K562 (cell line): ENCODE measurements at regions not wholly inside any gene's neighbourhood (a gene's known extent, or its start where the extent isn't known, plus 50 kb on each side); places are given as distances from the start of the nearest gene placed in this dataset.
A peak's percentile ranks its signal among the peaks of the same experiment; 100 is the strongest.
"Not testable (repeated sequence)": the region's sequence is repeated elsewhere in the genome, so short reads cannot be mapped to it uniquely, and the experiment has no call there.

ENCODE experiments used
- ATAC-seq: fragments of 200-7000 bp; cut with Tn5 transposase; 3 replicates; pipeline ENCODE4 v1.9.1; 2020; ENCODE audit warnings: moderate library complexity
- BruUV-seq: library from RNA; stranded (reverse); fragments of 400-500 nt; replicated peaks from 2 replicates; lab custom pipeline; 2021; lab: Mats Ljungman, UMichigan
- CTCF ChIA-PET: fragments of 300-600 bp; formaldehyde crosslinking; extraction: SDS; loops from one replicate; lab custom pipeline; 2021; ENCODE audit warnings: low intra/inter-chr PET ratio; lab: Yijun Ruan, JAX
- POLR2A ChIA-PET: fragments of 300-600, 350-650 bp; sonication (Branson Sonifier 250); formaldehyde crosslinking; extraction: SDS; loops from one replicate; lab custom pipeline; 2021; ENCODE audit warnings: antibody characterized with exemption, inconsistent platforms; lab: Yijun Ruan, JAX
- DNase-seq, 4 experiments: peaks; one replicate each; pipeline versions ENCODE4 v3.0.0 to v3.0.0-alpha.2; 2011 to 2018; ENCODE audit warnings: low spot score in 3 of 4, mixed read lengths in 3 of 4; ENCODE audit errors: extremely low read depth in 1 of 4
- FAIRE-seq: peaks from 2 replicates; lab custom pipeline; 2011; peaks lifted over from hg19 to GRCh38; lab: Jason Lieb, UNC
- H2AFZ ChIP-seq: 2 replicates; pipeline ENCODE4 v1.6.0; 2011; ENCODE audit warnings: low read depth, low read length, control low read depth, inconsistent platforms
- H3K27ac ChIP-seq: fragments of 200-600 bp; 3 replicates; pipeline ENCODE4 v1.8.0; 2011; ENCODE audit warnings: low read depth, mild to moderate bottlenecking, control low read depth, inconsistent platforms, low read length, moderate library complexity, mixed read lengths; ENCODE audit errors: extremely low read depth
- H3K27me3 ChIP-seq, 2 experiments: fragments of 300-600 bp in 1 of 2; 2 replicates in 1 of 2; 3 replicates in 1 of 2; pipeline versions ENCODE4 v1.6.0 to v1.8.0; 2011; ENCODE audit warnings: inconsistent platforms in 2 of 2, low read length in 2 of 2, mild to moderate bottlenecking in 1 of 2, mixed read lengths in 1 of 2, moderate library complexity in 1 of 2; ENCODE audit not compliant: control insufficient read depth in 2 of 2, insufficient read depth in 2 of 2
- H3K36me3 ChIP-seq: fragments of 300-600 bp; 3 replicates; pipeline ENCODE4 v1.8.0; 2011; ENCODE audit warnings: mild to moderate bottlenecking, low read length, inconsistent platforms; ENCODE audit not compliant: control insufficient read depth, insufficient read depth
- H3K4me1 ChIP-seq, 2 experiments: fragments of 200-600 bp in 1 of 2; replicated peaks in 1 of 2; 2 replicates in 1 of 2; 3 replicates in 1 of 2; pipeline versions ENCODE4 v1.5.1 to v1.8.0; 2011; ENCODE audit warnings: inconsistent platforms in 2 of 2, low read length in 2 of 2, mild to moderate bottlenecking in 1 of 2, mixed read lengths in 1 of 2, moderate library complexity in 1 of 2; ENCODE audit not compliant: control insufficient read depth in 2 of 2, insufficient read depth in 2 of 2
- H3K4me2 ChIP-seq: 2 replicates; pipeline ENCODE4 v1.6.1; 2011; ENCODE audit warnings: low read length, control low read depth, inconsistent platforms, mixed read lengths; ENCODE audit not compliant: insufficient read depth
- H3K4me3 ChIP-seq: fragments of 200-600 bp; sonication (generic), shearing (Covaris generic); 2 replicates; pipeline ENCODE4 v1.5.1; 2016; ENCODE audit warnings: control low read depth, inconsistent platforms
- H3K79me2 ChIP-seq: fragments of 200-600 bp; 3 replicates; pipeline ENCODE4 v1.8.0; 2011; ENCODE audit warnings: low read length, inconsistent platforms; ENCODE audit not compliant: control insufficient read depth, insufficient read depth
- H3K9ac ChIP-seq, 2 experiments: 2 replicates each; pipeline versions ENCODE4 v1.6.0 to v1.6.1; 2011; ENCODE audit warnings: low read depth in 2 of 2, low read length in 2 of 2, control low read depth in 1 of 2, inconsistent platforms in 1 of 2, mild to moderate bottlenecking in 1 of 2, mixed read lengths in 1 of 2; ENCODE audit not compliant: insufficient read depth in 1 of 2
- H3K9me1 ChIP-seq: one replicate; pipeline ENCODE4 v1.6.0; 2011; ENCODE audit warnings: inconsistent platforms, mild to moderate bottlenecking, low read length, moderate library complexity; ENCODE audit not compliant: control insufficient read depth, insufficient read depth
- H3K9me3 ChIP-seq: replicated peaks from 2 replicates; pipeline ENCODE4 v1.5.1; 2011; ENCODE audit warnings: low read depth, low read length, inconsistent platforms; ENCODE audit not compliant: control insufficient read depth, insufficient read depth
- H4K20me1 ChIP-seq: replicated peaks from 2 replicates; pipeline ENCODE4 v1.6.1; 2011; ENCODE audit warnings: low read length, inconsistent platforms, mixed read lengths; ENCODE audit not compliant: control insufficient read depth, insufficient read depth
- ETV6 ChIP-seq, 3 experiments: fragments of 150-350 bp in 1 of 3; sonication (generic) in 1 of 3; formaldehyde crosslinking in 1 of 3; IDR thresholded peaks; 2 replicates each; pipeline versions ENCODE4 v1.6.1 to v1.8.0; 2014 to 2022; ENCODE audit warnings: borderline replicate concordance in 2 of 3, low read depth in 2 of 3, antibody characterized with exemption in 1 of 3, low read length in 1 of 3, mild to moderate bottlenecking in 1 of 3, missing genetic modification reagents in 1 of 3
- MEF2A ChIP-seq: IDR thresholded peaks from 2 replicates; pipeline ENCODE4 v1.6.1; 2011; ENCODE audit warnings: low read depth, mild to moderate bottlenecking, low read length, moderate library complexity; ENCODE audit not compliant: control insufficient read depth
- NFXL1 ChIP-seq: fragments of 450-650 bp; formaldehyde crosslinking; IDR thresholded peaks from 2 replicates; pipeline ENCODE4 v1.4.0; 2021; ENCODE audit warnings: mild to moderate bottlenecking
- RFX1 ChIP-seq: fragments of 450-650 bp; IDR thresholded peaks from 2 replicates; pipeline ENCODE4 v1.6.1; 2016; ENCODE audit warnings: mild to moderate bottlenecking, moderate library complexity
- SMAD2 ChIP-seq: fragments of 150-350 bp; IDR thresholded peaks from 2 replicates; pipeline ENCODE4 v1.6.1; 2014; ENCODE audit warnings: low read depth, mild to moderate bottlenecking, low read length
- SMARCA4 ChIP-seq: fragments of 450-650 bp; IDR thresholded peaks from 2 replicates; pipeline ENCODE4 v1.6.1; 2016
- TSHZ1 ChIP-seq: fragments of 250-450 bp; sonication (Bioruptor Pico); IDR thresholded peaks from 2 replicates; pipeline ENCODE4 v1.4.0; 2020; ENCODE audit warnings: mild to moderate bottlenecking, moderate library complexity
- ZNF175 ChIP-seq: fragments of 200-800 bp; sonication (Bioruptor generic); IDR thresholded peaks from 2 replicates; pipeline ENCODE4 v1.6.1; 2016; ENCODE audit warnings: low read depth, mild to moderate bottlenecking, missing genetic modification characterization, missing compliant biosample characterization
- ZNF347 ChIP-seq: fragments of 450-650 bp; formaldehyde crosslinking; IDR thresholded peaks from 2 replicates; pipeline ENCODE4 v1.4.0; 2020; ENCODE audit warnings: low read depth, mild to moderate bottlenecking, moderate library complexity
- ZNF76 ChIP-seq: fragments of 250-450 bp; sonication (Bioruptor Pico); IDR thresholded peaks from 2 replicates; pipeline ENCODE4 v1.4.0; 2020; ENCODE audit warnings: mild to moderate bottlenecking, moderate library complexity, borderline replicate concordance
- WGBS: fragments of 100-300 bp; shearing (Covaris generic); methylation state at CpG from one replicate; pipeline ENCODE4 v1.1.6; 2016; ENCODE audit warnings: low coverage, mixed read lengths; ENCODE audit not compliant: insufficient coverage; ENCODE audit errors: missing lambda C conversion rate; 5-methylcytosine and 5-hydroxymethylcytosine counted together
- in situ Hi-C: fragments of 300-500 bp; cut with MboI; formaldehyde crosslinking; loops from 4 replicates; pipeline ENCODE4 v1.15.0; 2018; ENCODE audit warnings: inconsistent platforms, mixed read lengths
- intact Hi-C: fragments of 100-400 bp; cut with micrococcal nuclease; formaldehyde crosslinking; loops from 2 replicates; pipeline ENCODE4 v1.14.2; 2022
- TF ChIP-seq, protein P1 (sequence below): fragments of 450-650 bp; formaldehyde crosslinking; IDR thresholded peaks from 2 replicates; pipeline ENCODE4 v1.4.0; 2022; ENCODE audit warnings: missing genetic modification characterization

GRCh38 chr4:145260091-145260490, 79.7 kb upstream of the OTUD4 start:
- ChIA-PET CTCF (no interaction called here), POLR2A (no interaction called here)
- Histone ChIP-seq H3K27me3 (peaks cover 0 to 4% of the 10 kb centered on the region in 2 experiments; a peak in 1 of 5 replicates), H3K36me3 (no peaks in the 10 kb centered on the region), H3K9ac (no peak overlapping the region), H3K9me3 (no peaks in the 10 kb centered on the region), H3K4me3 (no peak overlapping the region), H3K4me1 (peaks cover 0 to 3% of the 10 kb centered on the region in 2 experiments; a peak in 1 of 5 replicates), H2AFZ (no peak overlapping the region), H3K79me2 (no peaks in the 10 kb centered on the region), H4K20me1 (no peaks in the 10 kb centered on the region), H3K4me2 (no peak overlapping the region), H3K27ac (no peak overlapping the region), H3K9me1 (no peaks in the 10 kb centered on the region)
- TF ChIP-seq TSHZ1 (no peak), RFX1 (no peak), SMAD2 (no peak), ETV6 (IDR thresholded peaks at IDR 0.05; ENCODE audit: borderline replicate concordance in 1 of 2, low read depth in 2 of 2, low read length in 1 of 2) (no peak), ETV6 (CRISPR knock-in tag; IDR thresholded peaks at IDR 0.05; ENCODE audit: borderline replicate concordance) (no peak), ZNF76 (no peak), ZNF175 (CRISPR knock-in tag) (no peak), SMARCA4 (no peak), ZNF347 (no peak), MEF2A (no peak), NFXL1 (CRISPR knock-in tag) (no peak)
- TF ChIP-seq, protein P1, sequence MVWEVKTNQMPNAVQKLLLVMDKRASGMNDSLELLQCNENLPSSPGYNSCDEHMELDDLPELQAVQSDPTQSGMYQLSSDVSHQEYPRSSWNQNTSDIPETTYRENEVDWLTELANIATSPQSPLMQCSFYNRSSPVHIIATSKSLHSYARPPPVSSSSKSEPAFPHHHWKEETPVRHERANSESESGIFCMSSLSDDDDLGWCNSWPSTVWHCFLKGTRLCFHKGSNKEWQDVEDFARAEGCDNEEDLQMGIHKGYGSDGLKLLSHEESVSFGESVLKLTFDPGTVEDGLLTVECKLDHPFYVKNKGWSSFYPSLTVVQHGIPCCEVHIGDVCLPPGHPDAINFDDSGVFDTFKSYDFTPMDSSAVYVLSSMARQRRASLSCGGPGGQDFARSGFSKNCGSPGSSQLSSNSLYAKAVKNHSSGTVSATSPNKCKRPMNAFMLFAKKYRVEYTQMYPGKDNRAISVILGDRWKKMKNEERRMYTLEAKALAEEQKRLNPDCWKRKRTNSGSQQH: no peak
- DNase-seq (peak in 1 of 4 experiments; percentile 8), FAIRE-seq (no peak), ATAC-seq (peak; percentile 39)
- in situ Hi-C loops (no loop called here), intact Hi-C loops (no loop called here)
- no TSS peak for BruUV-seq
- WGBS: 6% methylated on average over 3 of the region's 3 CpGs

DNA sequence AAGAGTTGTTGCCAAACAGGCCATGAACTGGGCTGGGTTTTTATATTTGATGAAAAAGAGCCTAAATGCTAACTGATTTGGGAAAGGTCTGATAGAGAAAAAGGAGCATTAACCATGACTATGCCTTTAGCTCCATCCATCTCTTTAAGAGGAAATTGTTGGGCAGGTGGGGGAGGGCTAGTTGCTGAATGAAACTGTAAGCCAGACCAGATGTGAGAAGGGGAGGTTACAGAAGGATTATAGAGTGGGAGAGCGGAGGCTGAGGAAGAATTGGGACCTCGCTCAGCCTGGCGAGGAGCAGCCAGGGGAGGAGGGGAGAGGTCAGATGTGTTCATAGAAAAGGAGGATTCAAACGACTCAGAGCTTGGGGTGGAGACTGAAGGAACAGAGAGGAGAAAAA, 74.9 kb upstream of the OTUD4 start:
- H3K9me3 ChIP-seq, H3K4me1 ChIP-seq, FAIRE-seq, H4K20me1 ChIP-seq, H3K79me2 ChIP-seq, H3K27ac ChIP-seq, H3K9ac ChIP-seq, DNase-seq, H3K4me2 ChIP-seq, H3K4me3 ChIP-seq, in situ Hi-C loops, POLR2A ChIA-PET, BruUV-seq, ATAC-seq, CTCF ChIA-PET, H3K9me1 ChIP-seq, intact Hi-C loops, H2AFZ ChIP-seq, H3K36me3 ChIP-seq: not testable (repeated sequence)
- H3K27me3 ChIP-seq: peaks cover 0 to 14% of the 10 kb centered on the region in 2 experiments; a peak in 2 of 5 replicates
- WGBS: 2% methylated on average over 4 of the region's 4 CpGs
